ENCODE measurements at regions not wholly inside any gene's neighbourhood (a gene's known extent, or its start where the extent isn't known, plus 50 kb on each side); places are given as distances from the start of the nearest gene placed in this dataset.

- FAIRE-seq (no peak), DNase-seq (ENCODE audit: insufficient read length, low spot score) (no peak)
- TF ChIP-seq PAX5 (IDR thresholded peaks at IDR 0.05; ENCODE audit: insufficient read depth, low read length, severe bottlenecking) (no peak), POU2F2 (IDR thresholded peaks at IDR 0.05; ENCODE audit: low read depth, low read length) (no peak), TAF1 (IDR thresholded peaks at IDR 0.05; ENCODE audit: low read depth, low read length) (no peak), SPI1 (IDR thresholded peaks at IDR 0.05; ENCODE audit: low read depth, low read length) (no peak), POLR2AphosphoS5 (IDR thresholded peaks at IDR 0.05; ENCODE audit: low read depth, low read length) (no peak), POLR2A (IDR thresholded peaks at IDR 0.05; ENCODE audit: low read depth, low read length) (no peak)
Measured at GRCh38 chr5:58265246-58265930, 194.5 kb downstream of the PLK2 start.

- FAIRE-seq = no peak
- no peak for DNase-seq (ENCODE audit: insufficient read length, low spot score)
- TF ChIP-seq TAF1 (IDR thresholded peaks at IDR 0.05; ENCODE audit: low read depth, low read length) (no peak), POLR2AphosphoS5 (IDR thresholded peaks at IDR 0.05; ENCODE audit: low read depth, low read length) (no peak), POLR2A (IDR thresholded peaks at IDR 0.05; ENCODE audit: low read depth, low read length) (no peak), POU2F2 (IDR thresholded peaks at IDR 0.05; ENCODE audit: low read depth, low read length) (no peak), SPI1 (IDR thresholded peaks at IDR 0.05; ENCODE audit: low read depth, low read length) (no peak), PAX5 (IDR thresholded peaks at IDR 0.05; ENCODE audit: insufficient read depth, low read length, severe bottlenecking) (no peak)
Measured at GRCh38 chr5:58264276-58264675, 195.6 kb downstream of the PLK2 start.

- DNase-seq (ENCODE audit: insufficient read length, low spot score) (no peak), FAIRE-seq (no peak)
- TF ChIP-seq POLR2A (IDR thresholded peaks at IDR 0.05; ENCODE audit: low read depth, low read length) (no peak), POLR2AphosphoS5 (IDR thresholded peaks at IDR 0.05; ENCODE audit: low read depth, low read length) (no peak), SPI1 (IDR thresholded peaks at IDR 0.05; ENCODE audit: low read depth, low read length) (no peak), TAF1 (IDR thresholded peaks at IDR 0.05; ENCODE audit: low read depth, low read length) (no peak), POU2F2 (IDR thresholded peaks at IDR 0.05; ENCODE audit: low read depth, low read length) (no peak), PAX5 (IDR thresholded peaks at IDR 0.05; ENCODE audit: insufficient read depth, low read length, severe bottlenecking) (no peak)
Measured at GRCh38 chr5:58263296-58263695, 196.6 kb downstream of the PLK2 start.

- DNase-seq (ENCODE audit: insufficient read length, low spot score) = no peak
- no peak for FAIRE-seq
- no peak for TF ChIP-seq POU2F2 (IDR thresholded peaks at IDR 0.05; ENCODE audit: low read depth, low read length)
- no peak for TF ChIP-seq POLR2A (IDR thresholded peaks at IDR 0.05; ENCODE audit: low read depth, low read length)
- no peak for TF ChIP-seq TAF1 (IDR thresholded peaks at IDR 0.05; ENCODE audit: low read depth, low read length)
- no peak for TF ChIP-seq PAX5 (IDR thresholded peaks at IDR 0.05; ENCODE audit: insufficient read depth, low read length, severe bottlenecking)
- no peak for TF ChIP-seq SPI1 (IDR thresholded peaks at IDR 0.05; ENCODE audit: low read depth, low read length)
- no peak for TF ChIP-seq POLR2AphosphoS5 (IDR thresholded peaks at IDR 0.05; ENCODE audit: low read depth, low read length)
Measured at GRCh38 chr5:58262226-58262625, 197.7 kb downstream of the PLK2 start.

- FAIRE-seq (no peak), DNase-seq (ENCODE audit: insufficient read length, low spot score) (no peak)
- TF ChIP-seq TAF1 (IDR thresholded peaks at IDR 0.05; ENCODE audit: low read depth, low read length) = no peak
- TF ChIP-seq POLR2A (IDR thresholded peaks at IDR 0.05; ENCODE audit: low read depth, low read length) = no peak
- TF ChIP-seq PAX5 (IDR thresholded peaks at IDR 0.05; ENCODE audit: insufficient read depth, low read length, severe bottlenecking) = no peak
- TF ChIP-seq SPI1 (IDR thresholded peaks at IDR 0.05; ENCODE audit: low read depth, low read length) = no peak
- TF ChIP-seq POU2F2 (IDR thresholded peaks at IDR 0.05; ENCODE audit: low read depth, low read length) = no peak
- no peak for TF ChIP-seq POLR2AphosphoS5 (IDR thresholded peaks at IDR 0.05; ENCODE audit: low read depth, low read length)
Measured at GRCh38 chr5:58261605-58262004, 198.3 kb downstream of the PLK2 start.

GRCh38 chr5:58260243-58260642 lies 199.6 kb downstream of the PLK2 start:
- DNase-seq (ENCODE audit: insufficient read length, low spot score) (no peak), FAIRE-seq (no peak)

GRCh38 chr5:58259685-58260152 lies 200.2 kb downstream of the PLK2 start:
- no peak for FAIRE-seq

More at GRCh38 chr5:58260243-58260642, 199.6 kb downstream of the PLK2 start:
- TF ChIP-seq POU2F2 (IDR thresholded peaks at IDR 0.05; ENCODE audit: low read depth, low read length) (no peak), TAF1 (IDR thresholded peaks at IDR 0.05; ENCODE audit: low read depth, low read length) (no peak), POLR2A (IDR thresholded peaks at IDR 0.05; ENCODE audit: low read depth, low read length) (no peak), PAX5 (IDR thresholded peaks at IDR 0.05; ENCODE audit: insufficient read depth, low read length, severe bottlenecking) (no peak), POLR2AphosphoS5 (IDR thresholded peaks at IDR 0.05; ENCODE audit: low read depth, low read length) (no peak), SPI1 (IDR thresholded peaks at IDR 0.05; ENCODE audit: low read depth, low read length) (no peak)

GRCh38 chr5:58258984-58259684 lies 200.8 kb downstream of the PLK2 start:
- no peak for FAIRE-seq
- no peak for DNase-seq (ENCODE audit: insufficient read length, low spot score)
- TF ChIP-seq SPI1 (IDR thresholded peaks at IDR 0.05; ENCODE audit: low read depth, low read length) (no peak), POLR2AphosphoS5 (IDR thresholded peaks at IDR 0.05; ENCODE audit: low read depth, low read length) (no peak), PAX5 (IDR thresholded peaks at IDR 0.05; ENCODE audit: insufficient read depth, low read length, severe bottlenecking) (no peak), TAF1 (IDR thresholded peaks at IDR 0.05; ENCODE audit: low read depth, low read length) (no peak), POLR2A (IDR thresholded peaks at IDR 0.05; ENCODE audit: low read depth, low read length) (no peak), POU2F2 (IDR thresholded peaks at IDR 0.05; ENCODE audit: low read depth, low read length) (no peak)

More at GRCh38 chr5:58259685-58260152, 200.2 kb downstream of the PLK2 start:
- no peak for TF ChIP-seq TAF1 (IDR thresholded peaks at IDR 0.05; ENCODE audit: low read depth, low read length)
- no peak for TF ChIP-seq POLR2AphosphoS5 (IDR thresholded peaks at IDR 0.05; ENCODE audit: low read depth, low read length)
- no peak for TF ChIP-seq POU2F2 (IDR thresholded peaks at IDR 0.05; ENCODE audit: low read depth, low read length)
- no peak for TF ChIP-seq SPI1 (IDR thresholded peaks at IDR 0.05; ENCODE audit: low read depth, low read length)
- TF ChIP-seq PAX5 (IDR thresholded peaks at IDR 0.05; ENCODE audit: insufficient read depth, low read length, severe bottlenecking) = no peak
- no peak for TF ChIP-seq POLR2A (IDR thresholded peaks at IDR 0.05; ENCODE audit: low read depth, low read length)
- DNase-seq (ENCODE audit: insufficient read length, low spot score) = no peak

GRCh38 chr5:58255970-58256369 lies 203.9 kb downstream of the PLK2 start:
- DNase-seq (ENCODE audit: insufficient read length, low spot score) (no peak), FAIRE-seq (no peak)
- no peak for TF ChIP-seq POLR2AphosphoS5 (IDR thresholded peaks at IDR 0.05; ENCODE audit: low read depth, low read length)
- no peak for TF ChIP-seq PAX5 (IDR thresholded peaks at IDR 0.05; ENCODE audit: insufficient read depth, low read length, severe bottlenecking)
- TF ChIP-seq POLR2A (IDR thresholded peaks at IDR 0.05; ENCODE audit: low read depth, low read length) = no peak
- TF ChIP-seq TAF1 (IDR thresholded peaks at IDR 0.05; ENCODE audit: low read depth, low read length) = no peak
- TF ChIP-seq SPI1 (IDR thresholded peaks at IDR 0.05; ENCODE audit: low read depth, low read length) = no peak
- no peak for TF ChIP-seq POU2F2 (IDR thresholded peaks at IDR 0.05; ENCODE audit: low read depth, low read length)
